Testis (tissue), 2 donors: ENCODE measurements at regions not wholly inside any gene's neighbourhood (a gene's known extent, or its start where the extent isn't known, plus 50 kb on each side); places are given as distances from the start of the nearest gene placed in this dataset.

Experiments used
- POLR2A ChIP-seq: fragments of 450-650 bp; IDR thresholded peaks from one replicate; pipeline ENCODE4 v1.6.1; 2017; ENCODE audit warnings: antibody characterized with exemption, mild to moderate bottlenecking, moderate library complexity
- TF ChIP-seq, protein P1 (sequence below), 3 experiments: fragments of 450-650 bp in 2 of 3; fragments of 200-600 bp in 1 of 3; sonication (generic) in 1 of 3; IDR thresholded peaks; one replicate each; pipeline ENCODE4 v1.5.1; 2016 to 2019; ENCODE audit warnings: antibody characterized with exemption in 3 of 3, mild to moderate bottlenecking in 2 of 3, moderate library complexity in 1 of 3

DNA sequence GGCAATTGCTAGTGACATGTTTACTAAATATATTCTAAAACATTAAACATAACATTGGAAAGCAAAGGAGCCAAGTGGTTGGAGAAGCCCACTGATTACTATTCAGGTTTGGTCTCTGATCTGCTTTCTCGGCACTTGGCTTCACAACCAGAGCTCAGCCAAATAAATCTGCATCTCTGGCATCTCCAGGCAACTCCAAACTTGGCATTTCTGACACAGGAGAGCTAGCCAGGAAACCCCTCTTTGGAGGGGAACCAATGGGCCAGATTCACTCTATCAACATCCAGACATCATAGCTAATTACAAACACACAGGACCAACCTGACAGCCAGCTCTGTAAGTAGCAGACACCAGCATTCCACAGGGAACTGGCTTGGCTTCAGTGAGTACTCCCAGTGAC lies 150.3 kb upstream of the ETAA1 start:
- no peak for TF ChIP-seq POLR2A
- TF ChIP-seq, protein P1, sequence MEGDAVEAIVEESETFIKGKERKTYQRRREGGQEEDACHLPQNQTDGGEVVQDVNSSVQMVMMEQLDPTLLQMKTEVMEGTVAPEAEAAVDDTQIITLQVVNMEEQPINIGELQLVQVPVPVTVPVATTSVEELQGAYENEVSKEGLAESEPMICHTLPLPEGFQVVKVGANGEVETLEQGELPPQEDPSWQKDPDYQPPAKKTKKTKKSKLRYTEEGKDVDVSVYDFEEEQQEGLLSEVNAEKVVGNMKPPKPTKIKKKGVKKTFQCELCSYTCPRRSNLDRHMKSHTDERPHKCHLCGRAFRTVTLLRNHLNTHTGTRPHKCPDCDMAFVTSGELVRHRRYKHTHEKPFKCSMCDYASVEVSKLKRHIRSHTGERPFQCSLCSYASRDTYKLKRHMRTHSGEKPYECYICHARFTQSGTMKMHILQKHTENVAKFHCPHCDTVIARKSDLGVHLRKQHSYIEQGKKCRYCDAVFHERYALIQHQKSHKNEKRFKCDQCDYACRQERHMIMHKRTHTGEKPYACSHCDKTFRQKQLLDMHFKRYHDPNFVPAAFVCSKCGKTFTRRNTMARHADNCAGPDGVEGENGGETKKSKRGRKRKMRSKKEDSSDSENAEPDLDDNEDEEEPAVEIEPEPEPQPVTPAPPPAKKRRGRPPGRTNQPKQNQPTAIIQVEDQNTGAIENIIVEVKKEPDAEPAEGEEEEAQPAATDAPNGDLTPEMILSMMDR (IDR thresholded peaks at IDR 0.05), result no peak
